Panc1 (cell line): ENCODE measurements at regions not wholly inside any gene's neighbourhood (a gene's known extent, or its start where the extent isn't known, plus 50 kb on each side); places are given as distances from the start of the nearest gene placed in this dataset.

Experiments
- ATAC-seq: fragments of 200-7000 bp; cut with Tn5 transposase; 2 replicates; pipeline ENCODE4 v1.9.1; 2020; ENCODE audit warnings: mild to moderate bottlenecking, moderate library complexity
- BruUV-seq: library from RNA; stranded (reverse); fragments of 400-500 nt; replicated peaks from 2 replicates; lab custom pipeline; 2021; lab: Mats Ljungman, UMichigan
- CTCF ChIA-PET: fragments of 300-600 bp; sonication (Branson Sonifier 250); formaldehyde crosslinking; loops from one replicate; lab custom pipeline; 2022; ENCODE audit warnings: antibody characterized with exemption; lab: Charles Lee
- POLR2A ChIA-PET: fragments of 300-600 bp; sonication (Branson Sonifier 250); formaldehyde crosslinking; loops from one replicate; lab custom pipeline; 2022; ENCODE audit warnings: antibody characterized with exemption; lab: Charles Lee
- DNase-seq: peaks from one replicate; pipeline ENCODE4 v3.0.0-alpha.2; 2010; ENCODE audit warnings: low read depth, low spot score
- H3K27ac ChIP-seq: 2 replicates; pipeline ENCODE4 v1.5.1; 2011; ENCODE audit warnings: mild to moderate bottlenecking, low read length, inconsistent platforms
- H3K27me3 ChIP-seq: fragments of 200-500 bp; sonication (Bioruptor generic); 2 replicates; pipeline ENCODE4 v1.6.0; 2014; ENCODE audit warnings: low read length, inconsistent platforms; ENCODE audit not compliant: control insufficient read depth, insufficient read depth
- H3K36me3 ChIP-seq: fragments of 200-500 bp; sonication (Bioruptor generic); 2 replicates; pipeline ENCODE4 v1.5.1; 2014; ENCODE audit warnings: inconsistent platforms, mild to moderate bottlenecking, low read length, moderate library complexity; ENCODE audit not compliant: control insufficient read depth, insufficient read depth
- H3K4me1 ChIP-seq: 2 replicates; pipeline ENCODE4 v1.5.1; 2011; ENCODE audit warnings: inconsistent platforms, mild to moderate bottlenecking, low read length, moderate library complexity; ENCODE audit not compliant: control insufficient read depth, insufficient read depth
- H3K4me3 ChIP-seq, 2 experiments: 2 replicates each; pipeline ENCODE4 v1.5.1; 2011 to 2012; ENCODE audit warnings: low read depth in 2 of 2, low read length in 2 of 2, mild to moderate bottlenecking in 2 of 2, inconsistent platforms in 1 of 2, moderate library complexity in 1 of 2
- H3K9me3 ChIP-seq: fragments of 200-500 bp; sonication (Bioruptor generic); 2 replicates; pipeline ENCODE4 v1.5.1; 2014; ENCODE audit warnings: low read depth, mild to moderate bottlenecking, inconsistent platforms, low read length, moderate library complexity; ENCODE audit not compliant: control insufficient read depth, insufficient read depth
- CTCF ChIP-seq: fragments of 450-650 bp; IDR thresholded peaks from 2 replicates; pipeline ENCODE4 v1.5.1; 2017; ENCODE audit warnings: mild to moderate bottlenecking
- POLR2AphosphoS5 ChIP-seq: IDR thresholded peaks from 2 replicates; pipeline ENCODE4 v1.6.1; 2012; ENCODE audit warnings: mild to moderate bottlenecking, low read depth, low read length, moderate library complexity
- REST ChIP-seq, 2 experiments: IDR thresholded peaks; 2 replicates each; pipeline ENCODE4 v1.6.1; 2011 to 2012; ENCODE audit warnings: low read depth in 2 of 2, control low read depth in 1 of 2, low read length in 1 of 2, mild to moderate bottlenecking in 1 of 2, moderate library complexity in 1 of 2; ENCODE audit not compliant: insufficient read depth in 1 of 2
- SIN3A ChIP-seq: IDR thresholded peaks from 2 replicates; pipeline ENCODE4 v1.6.1; 2012; ENCODE audit warnings: low read depth, mild to moderate bottlenecking, low read length, moderate library complexity, borderline replicate concordance; ENCODE audit not compliant: insufficient read depth
- TCF7L2 ChIP-seq: IDR thresholded peaks from 2 replicates; pipeline ENCODE4 v1.6.1; 2011; ENCODE audit warnings: mild to moderate bottlenecking, low read depth, low read length, inconsistent platforms
- in situ Hi-C: cut with HindIII; loops from 2 replicates; pipeline ENCODE4 v1.10.0; 2016; ENCODE audit warnings: low sequenced_read_pairs, low pct_unique_long_range_greater_than_20kb
- intact Hi-C: fragments of 100-400 bp; cut with micrococcal nuclease; formaldehyde crosslinking; loops from one replicate; pipeline ENCODE4 v1.10.0; 2022; ENCODE audit not compliant: unreplicated experiment

- no peaks in the 10 kb centered on the region for H3K36me3 ChIP-seq
- ATAC-seq (no peak), DNase-seq (no peak)
- intact Hi-C loops (no loop called here), in situ Hi-C loops (no loop called here)
- H3K9me3 ChIP-seq, result no peaks in the 10 kb centered on the region
- no peaks in the 10 kb centered on the region for H3K4me1 ChIP-seq
- H3K27ac ChIP-seq, result no peak overlapping the region
- no peaks in the 10 kb centered on the region; the same call in 1 of the 2 replicates for H3K27me3 ChIP-seq
- ChIA-PET CTCF (no interaction called here), POLR2A (no interaction called here)
- TF ChIP-seq REST (IDR thresholded peaks at IDR 0.05; ENCODE audit: insufficient read depth in 1 of 2, low read depth in 2 of 2, low read length in 1 of 2) (no peak), POLR2AphosphoS5 (no peak), SIN3A (no peak), CTCF (no peak)
- no TSS peak for BruUV-seq
- H3K4me3 ChIP-seq, result no peak overlapping the region
These were observed 91.2 kb upstream of the CACNA1E start for GRCh38 chr1:181392133-181392532.

GRCh38 chr1:181392613-181393220 lies 90.6 kb upstream of the CACNA1E start:
- Histone ChIP-seq H3K4me1 (no peaks in the 10 kb centered on the region), H3K4me3 (no peak overlapping the region), H3K27ac (no peak overlapping the region), H3K9me3 (no peaks in the 10 kb centered on the region), H3K36me3 (no peaks in the 10 kb centered on the region), H3K27me3 (no peaks in the 10 kb centered on the region; the same call in none of the 2 replicates)
- no peak for TF ChIP-seq POLR2AphosphoS5
- no peak for TF ChIP-seq SIN3A
- TF ChIP-seq TCF7L2, result no peak
- no peak for TF ChIP-seq REST (IDR thresholded peaks at IDR 0.05; ENCODE audit: insufficient read depth in 1 of 2, low read depth in 2 of 2, low read length in 1 of 2)
- TF ChIP-seq CTCF, result no peak
- intact Hi-C loops, result no loop called here
- DNase-seq, result no peak
- no peak for ATAC-seq
- in situ Hi-C loops, result no loop called here
- POLR2A ChIA-PET, result no interaction called here
- CTCF ChIA-PET, result no interaction called here
- BruUV-seq, result no TSS peak
